Gastrocnemius medialis (tissue), 4 donors: ENCODE measurements at regions not wholly inside any gene's neighbourhood (a gene's known extent, or its start where the extent isn't known, plus 50 kb on each side); places are given as distances from the start of the nearest gene placed in this dataset.

Experiments
- ATAC-seq, 2 donors: fragments of 150-250 bp; one replicate each; pipeline ENCODE4 v1.9.1; 2016
- DNase-seq, 2 donors: peaks; one replicate each; pipeline ENCODE4 v3.0.0-alpha.2; 2019
- H3K27ac ChIP-seq, 4 donors: fragments of 200-600 bp; sonication (generic); 1 replicate in 1 of 4; 2 replicates in 3 of 4; pipeline ENCODE4 v1.5.1; 2016 to 2018; ENCODE audit warnings: mild to moderate bottlenecking in 2 of 4, moderate library complexity in 1 of 4
- H3K27me3 ChIP-seq, 3 donors: fragments of 200-600 bp; sonication (generic) in 2 of 3; 1 replicate in 1 of 3; 2 replicates in 2 of 3; pipeline versions ENCODE4 v1.5.1 to v1.6.0; 2016 to 2019; ENCODE audit warnings: mild to moderate bottlenecking in 1 of 3, moderate library complexity in 1 of 3
- H3K36me3 ChIP-seq, 2 donors: fragments of 200-600 bp; sonication (generic) in 1 of 2; one replicate each; pipeline ENCODE4 v1.5.1; 2017 to 2018
- H3K4me1 ChIP-seq, 2 donors: fragments of 200-600 bp; sonication (generic) in 1 of 2; one replicate each; pipeline ENCODE4 v1.5.1; 2016 to 2017; ENCODE audit warnings: mild to moderate bottlenecking in 2 of 2
- H3K4me3 ChIP-seq, 4 donors: fragments of 200-600 bp; sonication (generic) in 3 of 4; 1 replicate in 1 of 4; 2 replicates in 3 of 4; pipeline ENCODE4 v1.5.1; 2016 to 2019; ENCODE audit warnings: mild to moderate bottlenecking in 2 of 4
- H3K9me3 ChIP-seq, 3 donors: fragments of 200-600 bp; sonication (generic) in 2 of 3; 1 replicate in 1 of 3; 2 replicates in 2 of 3; pipeline ENCODE4 v1.5.1; 2016 to 2019
- POLR2A ChIP-seq, 2 donors: fragments of 450-650 bp; IDR thresholded peaks; one replicate each; pipeline ENCODE4 v1.6.1; 2017; ENCODE audit warnings: antibody characterized with exemption in 2 of 2, mild to moderate bottlenecking in 2 of 2, moderate library complexity in 2 of 2
- in situ Hi-C, 4 donors: fragments of 200-750 bp; cut with MboI; loops; one replicate each; pipeline versions ENCODE4 v1.15.0 to v1.8.0; 2017; ENCODE audit warnings: low sequenced_read_pairs in 4 of 4
- intact Hi-C: fragments of 100-400 bp; cut with DNase I; formaldehyde crosslinking; loops from one replicate; pipeline ENCODE4 v1.15.1; 2023; ENCODE audit warnings: low total_unique reads
- TF ChIP-seq, protein P1 (sequence below), 5 experiments: fragments of 450-650 bp in 3 of 5; fragments of 200-600 bp in 2 of 5; sonication (generic) in 2 of 5; IDR thresholded peaks in 4 of 5; conservative IDR thresholded peaks in 1 of 5; 1 replicate in 4 of 5; 2 replicates in 1 of 5; pipeline ENCODE4 v1.5.1; 2016 to 2019; ENCODE audit warnings: antibody characterized with exemption in 5 of 5, mild to moderate bottlenecking in 3 of 5, moderate library complexity in 3 of 5

DNA sequence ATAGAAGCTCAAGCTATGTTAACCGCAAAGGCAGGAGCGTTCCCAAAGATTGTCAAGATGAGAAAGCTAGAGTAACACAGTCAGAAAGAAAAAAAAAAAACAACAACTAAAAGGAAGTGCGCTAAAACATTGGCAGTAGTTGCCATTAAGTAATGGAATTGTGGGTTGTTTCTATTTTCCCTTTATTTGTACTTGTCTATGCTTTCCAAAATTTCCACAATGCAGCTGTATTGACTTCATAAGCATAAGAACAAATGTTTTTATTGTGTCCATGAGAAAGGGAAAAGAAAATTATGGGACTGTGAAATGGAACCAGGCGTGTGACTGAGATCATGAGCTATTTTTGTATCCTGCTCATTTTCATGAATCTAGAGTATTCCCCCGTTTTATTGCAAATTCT is 153.4 kb downstream of the TMEM114 start:
- no peak overlapping the region for H3K27ac ChIP-seq
- ATAC-seq (no peak), DNase-seq (no peak)
- H3K9me3 ChIP-seq, result no peaks in the 10 kb centered on the region
- TF ChIP-seq, protein P1, sequence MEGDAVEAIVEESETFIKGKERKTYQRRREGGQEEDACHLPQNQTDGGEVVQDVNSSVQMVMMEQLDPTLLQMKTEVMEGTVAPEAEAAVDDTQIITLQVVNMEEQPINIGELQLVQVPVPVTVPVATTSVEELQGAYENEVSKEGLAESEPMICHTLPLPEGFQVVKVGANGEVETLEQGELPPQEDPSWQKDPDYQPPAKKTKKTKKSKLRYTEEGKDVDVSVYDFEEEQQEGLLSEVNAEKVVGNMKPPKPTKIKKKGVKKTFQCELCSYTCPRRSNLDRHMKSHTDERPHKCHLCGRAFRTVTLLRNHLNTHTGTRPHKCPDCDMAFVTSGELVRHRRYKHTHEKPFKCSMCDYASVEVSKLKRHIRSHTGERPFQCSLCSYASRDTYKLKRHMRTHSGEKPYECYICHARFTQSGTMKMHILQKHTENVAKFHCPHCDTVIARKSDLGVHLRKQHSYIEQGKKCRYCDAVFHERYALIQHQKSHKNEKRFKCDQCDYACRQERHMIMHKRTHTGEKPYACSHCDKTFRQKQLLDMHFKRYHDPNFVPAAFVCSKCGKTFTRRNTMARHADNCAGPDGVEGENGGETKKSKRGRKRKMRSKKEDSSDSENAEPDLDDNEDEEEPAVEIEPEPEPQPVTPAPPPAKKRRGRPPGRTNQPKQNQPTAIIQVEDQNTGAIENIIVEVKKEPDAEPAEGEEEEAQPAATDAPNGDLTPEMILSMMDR (IDR thresholded peaks at IDR 0.05 in 4 of 5, conservative IDR thresholded peaks at IDR 0.05 in 1 of 5), result no peak
- TF ChIP-seq POLR2A (IDR thresholded peaks at IDR 0.05), result no peak
- no peaks in the 10 kb centered on the region for H3K4me1 ChIP-seq
- H3K36me3 ChIP-seq, result no peaks in the 10 kb centered on the region
- in situ Hi-C loops, result no loop called here
- intact Hi-C loops, result no loop called here
- H3K4me3 ChIP-seq, result no peak overlapping the region
- H3K27me3 ChIP-seq, result no peaks in the 10 kb centered on the region

DNA sequence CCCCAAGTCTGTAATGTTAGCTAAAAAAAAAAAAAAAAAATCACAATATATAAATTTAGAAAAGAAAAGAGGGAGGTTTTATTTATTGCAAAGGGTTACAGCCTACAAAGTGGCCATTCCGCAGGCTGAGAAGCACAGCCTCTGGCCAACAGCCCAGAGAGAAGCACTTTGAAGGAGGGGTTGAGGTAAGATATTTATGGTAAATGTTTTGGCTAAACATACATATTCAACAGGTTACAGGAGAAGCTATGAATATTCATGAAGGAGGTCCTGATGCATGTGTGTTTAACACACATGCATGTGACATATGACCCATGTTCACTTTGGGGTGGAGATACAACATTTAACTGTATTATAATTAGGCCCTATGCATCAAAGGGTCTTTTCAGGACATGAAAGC is 158.5 kb downstream of the TMEM114 start:
- TF ChIP-seq POLR2A (IDR thresholded peaks at IDR 0.05), result no peak
- TF ChIP-seq, protein P1 (IDR thresholded peaks at IDR 0.05 in 4 of 5, conservative IDR thresholded peaks at IDR 0.05 in 1 of 5), result no peak
- in situ Hi-C loops, result no loop called here

DNA sequence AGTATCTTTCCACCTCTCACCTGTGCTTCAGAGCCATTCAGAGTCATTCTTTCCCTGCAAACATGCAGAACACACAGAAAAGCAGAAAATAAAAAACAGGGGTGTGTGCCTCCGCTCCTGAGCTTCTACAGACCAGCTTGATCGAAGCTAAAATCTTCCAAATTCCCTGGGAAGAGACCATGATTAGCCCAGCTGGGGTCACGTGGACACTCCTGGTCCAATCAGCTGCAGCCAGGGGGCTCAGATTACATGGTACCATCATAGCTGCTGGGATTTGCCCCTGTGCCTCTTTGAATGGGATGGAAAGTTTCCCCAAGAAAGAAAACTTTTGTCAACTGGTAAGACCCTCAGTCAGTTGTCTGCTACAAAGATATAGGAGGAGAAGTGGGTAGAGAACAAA is 159.9 kb downstream of the TMEM114 start:
- in situ Hi-C loops (no loop called here), intact Hi-C loops (no loop called here)
- no peaks in the 10 kb centered on the region for H3K36me3 ChIP-seq
- H3K9me3 ChIP-seq, result no peaks in the 10 kb centered on the region
- H3K4me1 ChIP-seq, result no peaks in the 10 kb centered on the region
- H3K27me3 ChIP-seq, result no peaks in the 10 kb centered on the region
- ATAC-seq, result no peak
- no peak for TF ChIP-seq POLR2A (IDR thresholded peaks at IDR 0.05)
- TF ChIP-seq, protein P1 (IDR thresholded peaks at IDR 0.05 in 4 of 5, conservative IDR thresholded peaks at IDR 0.05 in 1 of 5), result no peak
- H3K27ac ChIP-seq, result no peak overlapping the region
- no peak overlapping the region for H3K4me3 ChIP-seq
- no peak for DNase-seq

More for the DNA sequence above, 158.5 kb downstream of the TMEM114 start:
- no peaks in the 10 kb centered on the region for H3K36me3 ChIP-seq
- no peaks in the 10 kb centered on the region for H3K9me3 ChIP-seq
- ATAC-seq, result no peak
- no peaks in the 10 kb centered on the region for H3K27me3 ChIP-seq
- DNase-seq, result no peak
- H3K27ac ChIP-seq, result no peak overlapping the region
- no peak overlapping the region for H3K4me3 ChIP-seq
- intact Hi-C loops, result no loop called here
- no peaks in the 10 kb centered on the region for H3K4me1 ChIP-seq

DNA sequence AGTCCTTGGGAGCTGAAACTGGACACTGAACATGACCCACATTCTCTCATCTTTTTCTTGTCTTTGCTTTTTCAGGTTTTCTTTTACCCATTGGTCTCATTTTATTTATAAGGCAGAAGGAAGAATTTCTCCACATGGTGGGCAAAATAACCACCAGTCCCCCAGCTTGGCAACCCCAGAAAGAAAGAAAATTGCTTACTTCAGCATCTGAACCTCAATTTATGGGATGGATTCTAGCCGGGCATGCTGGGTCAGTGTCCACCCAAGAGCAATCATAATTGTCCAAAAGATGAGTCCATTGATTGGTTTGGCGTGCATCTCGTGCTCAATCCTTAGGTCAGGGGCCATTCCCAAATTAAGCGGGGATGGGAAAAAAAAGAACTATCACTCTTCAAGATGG is 163.7 kb downstream of the TMEM114 start:
- intact Hi-C loops, result no loop called here
- H3K4me3 ChIP-seq, result no peak overlapping the region
- in situ Hi-C loops, result no loop called here
- TF ChIP-seq POLR2A (IDR thresholded peaks at IDR 0.05), result no peak
- TF ChIP-seq, protein P1 (IDR thresholded peaks at IDR 0.05 in 4 of 5, conservative IDR thresholded peaks at IDR 0.05 in 1 of 5), result no peak
- no peaks in the 10 kb centered on the region for H3K9me3 ChIP-seq
- H3K27ac ChIP-seq, result no peak overlapping the region
- DNase-seq (no peak), ATAC-seq (no peak)
- no peaks in the 10 kb centered on the region for H3K4me1 ChIP-seq
- H3K36me3 ChIP-seq, result no peaks in the 10 kb centered on the region
- H3K27me3 ChIP-seq, result no peaks in the 10 kb centered on the region

DNA sequence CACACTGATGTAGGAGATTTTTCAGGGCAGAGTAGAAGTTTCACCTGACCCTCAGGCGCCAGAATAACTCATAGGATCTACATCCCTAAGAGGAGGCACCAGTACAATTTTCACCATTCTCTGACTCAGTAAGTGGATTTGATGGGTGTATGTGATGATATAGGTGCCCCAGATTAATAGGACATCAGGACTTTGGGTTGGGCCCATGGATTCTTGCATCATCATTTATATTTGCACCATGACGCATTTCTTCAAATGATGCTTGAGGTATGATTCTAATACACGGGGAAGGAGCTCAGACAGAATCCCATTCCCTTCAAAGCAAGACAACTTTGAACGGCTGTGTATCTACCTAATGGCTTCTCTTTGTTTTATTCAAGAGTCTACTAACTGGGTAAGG is 173.2 kb downstream of the TMEM114 start:
- intact Hi-C loops, result no loop called here
- TF ChIP-seq, protein P1 (IDR thresholded peaks at IDR 0.05 in 4 of 5, conservative IDR thresholded peaks at IDR 0.05 in 1 of 5), result no peak
- no peak for TF ChIP-seq POLR2A (IDR thresholded peaks at IDR 0.05)
- DNase-seq (no peak), ATAC-seq (no peak)
- no peaks in the 10 kb centered on the region for H3K4me1 ChIP-seq
- H3K27me3 ChIP-seq, result no peaks in the 10 kb centered on the region
- no peaks in the 10 kb centered on the region for H3K9me3 ChIP-seq
- H3K36me3 ChIP-seq, result no peaks in the 10 kb centered on the region
- in situ Hi-C loops, result no loop called here
- no peak overlapping the region for H3K27ac ChIP-seq
- no peak overlapping the region for H3K4me3 ChIP-seq
